Panc1 (cell line): ENCODE measurements at regions not wholly inside any gene's neighbourhood (a gene's known extent, or its start where the extent isn't known, plus 50 kb on each side); places are given as distances from the start of the nearest gene placed in this dataset.

Source experiments
- ATAC-seq: fragments of 200-7000 bp; cut with Tn5 transposase; 2 replicates; pipeline ENCODE4 v1.9.1; 2020; ENCODE audit warnings: mild to moderate bottlenecking, moderate library complexity
- BruUV-seq: library from RNA; stranded (reverse); fragments of 400-500 nt; replicated peaks from 2 replicates; lab custom pipeline; 2021; lab: Mats Ljungman, UMichigan
- CTCF ChIA-PET: fragments of 300-600 bp; sonication (Branson Sonifier 250); formaldehyde crosslinking; loops from one replicate; lab custom pipeline; 2022; ENCODE audit warnings: antibody characterized with exemption; lab: Charles Lee
- POLR2A ChIA-PET: fragments of 300-600 bp; sonication (Branson Sonifier 250); formaldehyde crosslinking; loops from one replicate; lab custom pipeline; 2022; ENCODE audit warnings: antibody characterized with exemption; lab: Charles Lee
- DNase-seq: peaks from one replicate; pipeline ENCODE4 v3.0.0-alpha.2; 2010; ENCODE audit warnings: low read depth, low spot score
- H3K27ac ChIP-seq: 2 replicates; pipeline ENCODE4 v1.5.1; 2011; ENCODE audit warnings: mild to moderate bottlenecking, low read length, inconsistent platforms
- H3K27me3 ChIP-seq: fragments of 200-500 bp; sonication (Bioruptor generic); 2 replicates; pipeline ENCODE4 v1.6.0; 2014; ENCODE audit warnings: low read length, inconsistent platforms; ENCODE audit not compliant: control insufficient read depth, insufficient read depth
- H3K36me3 ChIP-seq: fragments of 200-500 bp; sonication (Bioruptor generic); 2 replicates; pipeline ENCODE4 v1.5.1; 2014; ENCODE audit warnings: inconsistent platforms, mild to moderate bottlenecking, low read length, moderate library complexity; ENCODE audit not compliant: control insufficient read depth, insufficient read depth
- H3K4me1 ChIP-seq: 2 replicates; pipeline ENCODE4 v1.5.1; 2011; ENCODE audit warnings: inconsistent platforms, mild to moderate bottlenecking, low read length, moderate library complexity; ENCODE audit not compliant: control insufficient read depth, insufficient read depth
- H3K4me3 ChIP-seq, 2 experiments: 2 replicates each; pipeline ENCODE4 v1.5.1; 2011 to 2012; ENCODE audit warnings: low read depth in 2 of 2, low read length in 2 of 2, mild to moderate bottlenecking in 2 of 2, inconsistent platforms in 1 of 2, moderate library complexity in 1 of 2
- H3K9me3 ChIP-seq: fragments of 200-500 bp; sonication (Bioruptor generic); 2 replicates; pipeline ENCODE4 v1.5.1; 2014; ENCODE audit warnings: low read depth, mild to moderate bottlenecking, inconsistent platforms, low read length, moderate library complexity; ENCODE audit not compliant: control insufficient read depth, insufficient read depth
- CTCF ChIP-seq: fragments of 450-650 bp; IDR thresholded peaks from 2 replicates; pipeline ENCODE4 v1.5.1; 2017; ENCODE audit warnings: mild to moderate bottlenecking
- POLR2AphosphoS5 ChIP-seq: IDR thresholded peaks from 2 replicates; pipeline ENCODE4 v1.6.1; 2012; ENCODE audit warnings: mild to moderate bottlenecking, low read depth, low read length, moderate library complexity
- REST ChIP-seq, 2 experiments: IDR thresholded peaks; 2 replicates each; pipeline ENCODE4 v1.6.1; 2011 to 2012; ENCODE audit warnings: low read depth in 2 of 2, control low read depth in 1 of 2, low read length in 1 of 2, mild to moderate bottlenecking in 1 of 2, moderate library complexity in 1 of 2; ENCODE audit not compliant: insufficient read depth in 1 of 2
- SIN3A ChIP-seq: IDR thresholded peaks from 2 replicates; pipeline ENCODE4 v1.6.1; 2012; ENCODE audit warnings: low read depth, mild to moderate bottlenecking, low read length, moderate library complexity, borderline replicate concordance; ENCODE audit not compliant: insufficient read depth
- TCF7L2 ChIP-seq: IDR thresholded peaks from 2 replicates; pipeline ENCODE4 v1.6.1; 2011; ENCODE audit warnings: mild to moderate bottlenecking, low read depth, low read length, inconsistent platforms
- in situ Hi-C: cut with HindIII; loops from 2 replicates; pipeline ENCODE4 v1.10.0; 2016; ENCODE audit warnings: low sequenced_read_pairs, low pct_unique_long_range_greater_than_20kb
- intact Hi-C: fragments of 100-400 bp; cut with micrococcal nuclease; formaldehyde crosslinking; loops from one replicate; pipeline ENCODE4 v1.10.0; 2022; ENCODE audit not compliant: unreplicated experiment

- intact Hi-C loops (loop anchor here (5.0 kb wide), 4 partner anchors 107 to 1412 kb away; no protein-coding TSS in a partner anchor), in situ Hi-C loops (no loop called here)
- no peak for DNase-seq
- ChIA-PET POLR2A (no interaction called here), CTCF (interaction anchor here (0.9 kb wide), 1 partner anchor 192 kb away, joined by 3 read pairs; no protein-coding TSS in a partner anchor)
- no TSS peak for BruUV-seq
- no peaks in the 10 kb centered on the region for H3K9me3 ChIP-seq
- TF ChIP-seq REST (IDR thresholded peaks at IDR 0.05; ENCODE audit: insufficient read depth in 1 of 2, low read depth in 2 of 2, low read length in 1 of 2) (no peak), TCF7L2 (no peak), POLR2AphosphoS5 (no peak), SIN3A (no peak), CTCF (no peak)
- H3K27me3 ChIP-seq, result peaks cover 3% of the 10 kb centered on the region
- no peak overlapping the region for H3K27ac ChIP-seq
- no peak for ATAC-seq
- no peaks in the 10 kb centered on the region for H3K36me3 ChIP-seq
- no peaks in the 10 kb centered on the region for H3K4me1 ChIP-seq
- no peak overlapping the region for H3K4me3 ChIP-seq
These were observed 223.1 kb downstream of the C1D start for GRCh38 chr2:67839668-67840067.

- CTCF ChIA-PET, result interaction anchor here (0.6 to 0.9 kb wide), 2 partner anchors 107 to 191 kb away, joined by 3 to 5 read pairs; no protein-coding TSS in a partner anchor
- Histone ChIP-seq H3K27me3 (peaks cover 6% of the 10 kb centered on the region), H3K36me3 (no peaks in the 10 kb centered on the region), H3K9me3 (no peaks in the 10 kb centered on the region), H3K27ac (no peak overlapping the region), H3K4me1 (no peaks in the 10 kb centered on the region), H3K4me3 (no peak overlapping the region)
- intact Hi-C loops (loop anchor here (5.0 kb wide), 4 partner anchors 108 to 1413 kb away; no protein-coding TSS in a partner anchor), in situ Hi-C loops (no loop called here)
- ATAC-seq (peak; percentile 99), DNase-seq (peak; percentile 42)
- TF ChIP-seq CTCF, result peak; percentile 86
- TF ChIP-seq TCF7L2, result no peak
- TF ChIP-seq SIN3A, result no peak
- TF ChIP-seq POLR2AphosphoS5, result no peak
- POLR2A ChIA-PET, result no interaction called here
- BruUV-seq, result no TSS peak
These were observed 222.2 kb downstream of the C1D start for GRCh38 chr2:67840460-67841068.
